ENCODE measurements at regions not wholly inside any gene's neighbourhood (a gene's known extent, or its start where the extent isn't known, plus 50 kb on each side); places are given as distances from the start of the nearest gene placed in this dataset.

DNA sequence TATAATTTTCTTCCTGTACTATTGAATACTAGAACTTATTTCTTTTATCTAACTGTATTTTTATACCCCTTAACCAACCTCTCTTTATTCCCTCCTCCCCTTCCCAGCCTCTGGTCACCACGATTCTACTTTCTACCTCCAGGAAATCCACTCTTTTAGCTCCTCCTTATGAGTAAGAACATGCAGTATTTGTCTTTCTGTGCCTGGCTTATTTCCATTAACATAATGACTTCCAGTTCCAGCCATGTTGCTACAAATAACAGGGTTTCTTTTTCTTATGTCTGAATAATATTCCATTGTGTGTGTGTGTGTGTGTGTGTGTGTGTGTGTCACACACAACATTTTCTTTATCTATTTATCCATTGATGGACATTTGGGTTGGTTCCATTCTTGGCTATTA, 152.3 kb upstream of the OLIG3 start:
- intact Hi-C loops (cut with micrococcal nuclease) (no loop called here), in situ Hi-C loops (cut with MboI; ENCODE audit: low sequenced_read_pairs) (no loop called here), dilution Hi-C loops (cut with HindIII; ENCODE audit: low sequenced_read_pairs, unreplicated experiment) (no loop called here)
- H3K4me1 ChIP-seq (ENCODE audit: control insufficient read depth, insufficient read depth, low read length): no peaks in the 10 kb centered on the region
- H2AK5ac ChIP-seq (ENCODE audit: low read depth, low read length): no peak overlapping the region
- H3K18ac ChIP-seq (ENCODE audit: low read depth, low read length): no peak overlapping the region
- no peak overlapping the region for H3K27ac ChIP-seq (ENCODE audit: insufficient read depth, low read length)
- H2BK5ac ChIP-seq (ENCODE audit: low read depth, low read length, poor library complexity, severe bottlenecking): no peak overlapping the region
- no peak overlapping the region for H3K4ac ChIP-seq (ENCODE audit: low read depth, low read length)
- H4K5ac ChIP-seq (ENCODE audit: low read depth, low read length): no peak overlapping the region
- H3K14ac ChIP-seq (replicated peaks; ENCODE audit: low read depth, low read length): no peak overlapping the region
- no peak overlapping the region for H2BK120ac ChIP-seq (ENCODE audit: low read depth, low read length)
- H3K56ac ChIP-seq (ENCODE audit: extremely low read depth, insufficient read depth, low read length): no peak overlapping the region
- ATAC-seq (ENCODE audit: low read depth): no peak
- no peak overlapping the region for H3K4me2 ChIP-seq (ENCODE audit: low read depth, low read length)
- no peak overlapping the region for H4K8ac ChIP-seq (ENCODE audit: low read depth in 2 of 2, low read length in 2 of 2)
- no peak overlapping the region for H2BK15ac ChIP-seq (ENCODE audit: low read depth, low read length)
- H2BK20ac ChIP-seq (ENCODE audit: low read depth, low read length): no peak overlapping the region
- TF ChIP-seq NFE2L2 (IDR thresholded peaks at IDR 0.05; ENCODE audit: low read depth, low read length): no peak
- no peak for TF ChIP-seq MAZ (IDR thresholded peaks at IDR 0.05; ENCODE audit: borderline replicate concordance, low read depth, low read length)
- no peak for TF ChIP-seq BHLHE40 (IDR thresholded peaks at IDR 0.05; ENCODE audit: low read depth, low read length)
- TF ChIP-seq SMC3 (IDR thresholded peaks at IDR 0.05; ENCODE audit: low read depth, low read length): no peak
- TF ChIP-seq FOS (IDR thresholded peaks at IDR 0.05; ENCODE audit: low read depth, low read length): no peak
- no peak for TF ChIP-seq POLR2A (IDR thresholded peaks at IDR 0.05; ENCODE audit: low read depth, low read length)
- TF ChIP-seq CHD1 (IDR thresholded peaks at IDR 0.05; ENCODE audit: low read depth, low read length): no peak
- TF ChIP-seq RFX5 (IDR thresholded peaks at IDR 0.05; ENCODE audit: low read depth, low read length): no peak
- DNase-seq: no peak
- H3K9ac ChIP-seq (ENCODE audit: low read depth, low read length): no peak overlapping the region
- H4K91ac ChIP-seq (ENCODE audit: insufficient read depth, low read depth, low read length): no peak overlapping the region
- no peak overlapping the region for H2AFZ ChIP-seq (replicated peaks; ENCODE audit: low read length, poor library complexity)
- BruUV-seq (replicated peaks): no TSS peak
- H3K9me3 ChIP-seq (ENCODE audit: control insufficient read depth, insufficient read depth, low read length): no peaks in the 10 kb centered on the region
- H4K20me1 ChIP-seq (ENCODE audit: insufficient read depth, low read length): no peaks in the 10 kb centered on the region
- peaks cover 2% of the 10 kb centered on the region; the same call in 1 of the 2 replicates for H3K27me3 ChIP-seq (ENCODE audit: control insufficient read depth, insufficient read depth, low read length)
- no peaks in the 10 kb centered on the region for H3K36me3 ChIP-seq (ENCODE audit: control insufficient read depth, insufficient read depth, low read length)
- POLR2A ChIA-PET (ENCODE audit: unreplicated experiment): no interaction called here
- WGBS, 2 experiments (ENCODE audit: extremely low coverage in 2 of 2, insufficient read length in 1 of 2): no CpG with 5 or more reads among the region's 1 CpG
- no peaks in the 10 kb centered on the region for H3K79me1 ChIP-seq (ENCODE audit: low read depth in 1 of 2, low read length in 2 of 2)
- H3K23ac ChIP-seq (ENCODE audit: low read depth, low read length): no peak overlapping the region
- CTCF ChIA-PET: no interaction called here
- no peaks in the 10 kb centered on the region for H3K9me1 ChIP-seq (ENCODE audit: insufficient read depth, low read length)
- no peak overlapping the region for H2AK9ac ChIP-seq (replicated peaks; ENCODE audit: low read depth, low read length, poor library complexity)
- H3K4me3 ChIP-seq (ENCODE audit: insufficient read depth, low read depth, low read length): no peak overlapping the region
